HCT116 (cell line): ENCODE measurements at regions not wholly inside any gene's neighbourhood (a gene's known extent, or its start where the extent isn't known, plus 50 kb on each side); places are given as distances from the start of the nearest gene placed in this dataset.

ENCODE experiments used
- ATAC-seq: fragments of 200-7000 bp; cut with Tn5 transposase; 2 replicates; pipeline ENCODE4 v1.9.1; 2020; ENCODE audit warnings: mild to moderate bottlenecking, moderate library complexity
- BruUV-seq: library from RNA; stranded (reverse); fragments of 400-500 nt; replicated peaks from 2 replicates; lab custom pipeline; 2021; lab: Mats Ljungman, UMichigan
- CTCF ChIA-PET: fragments of 300-600 bp; sonication (Branson Sonifier 250); formaldehyde crosslinking; loops from one replicate; lab custom pipeline; 2021; ENCODE audit warnings: antibody characterized with exemption; lab: Charles Lee
- POLR2A ChIA-PET: fragments of 300-600, 350-600 bp; sonication (Branson Sonifier 250); formaldehyde crosslinking; loops from one replicate; lab custom pipeline; 2021; ENCODE audit warnings: antibody characterized with exemption; lab: Charles Lee
- RAD21 ChIA-PET, 2 experiments: fragments of 300-600 bp; sonication (Branson Sonifier 250); formaldehyde crosslinking; loops; one replicate each; lab custom pipeline; 2023; ENCODE audit warnings: low total read pairs in 2 of 2; ENCODE audit not compliant: uncharacterized antibody in 2 of 2, unreplicated experiment in 2 of 2, low non-redundant PET in 1 of 2; lab: Charles Lee
- DNase-seq: peaks from one replicate; pipeline ENCODE4 v3.0.0-alpha.2; 2010; ENCODE audit warnings: low read depth, low spot score
- H2AFZ ChIP-seq: fragments of 200-600 bp; shearing (Covaris generic), sonication (generic); 2 replicates; pipeline ENCODE4 v1.6.1; 2017; ENCODE audit warnings: low read depth, mixed run types, mixed read lengths, antibody characterized with exemption, low read length; ENCODE audit not compliant: poor library complexity, severe bottlenecking
- H3K27ac ChIP-seq: 2 replicates; pipeline ENCODE4 v1.5.1; 2012; ENCODE audit warnings: low read depth, low read length
- H3K27me3 ChIP-seq: fragments of 200-600 bp; sonication (generic); 2 replicates; pipeline ENCODE4 v1.6.1; 2016; ENCODE audit warnings: mixed run types, low read length, mixed read lengths; ENCODE audit not compliant: insufficient read depth
- H3K36me3 ChIP-seq, 2 experiments: fragments of 200-500 bp in 1 of 2; fragments of 200-600 bp in 1 of 2; sonication (Bioruptor generic) in 1 of 2; sonication (generic) in 1 of 2; 2 replicates each; pipeline versions ENCODE4 v1.5.1 to v1.6.1; 2014 to 2016; ENCODE audit warnings: low read length in 2 of 2, inconsistent platforms in 1 of 2, mixed read lengths in 1 of 2, mixed run types in 1 of 2; ENCODE audit not compliant: insufficient read depth in 2 of 2, control insufficient read depth in 1 of 2
- H3K4me1 ChIP-seq, 2 experiments: fragments of 200-600 bp in 1 of 2; sonication (generic) in 1 of 2; 2 replicates each; pipeline versions ENCODE4 v1.5.1 to v1.6.1; 2012 to 2017; ENCODE audit warnings: low read length in 2 of 2, inconsistent platforms in 1 of 2, mild to moderate bottlenecking in 1 of 2, mixed read lengths in 1 of 2, mixed run types in 1 of 2, moderate library complexity in 1 of 2; ENCODE audit not compliant: insufficient read depth in 2 of 2, control insufficient read depth in 1 of 2
- H3K4me2 ChIP-seq: fragments of 200-600 bp; sonication (generic); 2 replicates; pipeline ENCODE4 v1.6.1; 2017; ENCODE audit warnings: mixed run types, low read length, mixed read lengths
- H3K4me3 ChIP-seq, 2 experiments: fragments of 200-600 bp in 1 of 2; sonication (generic) in 1 of 2; replicated peaks in 1 of 2; 2 replicates each; pipeline ENCODE4 v1.5.1; 2011 to 2016; ENCODE audit warnings: low read length in 2 of 2, control low read depth in 1 of 2, low read depth in 1 of 2, mild to moderate bottlenecking in 1 of 2, mixed read lengths in 1 of 2, mixed run types in 1 of 2
- H3K79me2 ChIP-seq: fragments of 200-600 bp; sonication (generic); 2 replicates; pipeline ENCODE4 v1.6.1; 2017; ENCODE audit warnings: mild to moderate bottlenecking, mixed run types, low read length, moderate library complexity, mixed read lengths; ENCODE audit not compliant: insufficient read depth
- H3K9ac ChIP-seq: fragments of 200-600 bp; sonication (generic); 2 replicates; pipeline ENCODE4 v1.6.1; 2016; ENCODE audit warnings: low read length, mixed read lengths
- H3K9me2 ChIP-seq: fragments of 200-600 bp; sonication (generic), shearing (Covaris generic); 2 replicates; pipeline ENCODE4 v1.6.1; 2017; ENCODE audit warnings: mixed run types, mild to moderate bottlenecking, moderate library complexity; ENCODE audit not compliant: insufficient read depth
- H3K9me3 ChIP-seq, 2 experiments: fragments of 200-500 bp in 1 of 2; fragments of 200-600 bp in 1 of 2; sonication (Bioruptor generic) in 1 of 2; sonication (generic) in 1 of 2; 2 replicates each; pipeline ENCODE4 v1.6.1; 2014 to 2017; ENCODE audit warnings: low read length in 2 of 2, mixed read lengths in 2 of 2, inconsistent platforms in 1 of 2, low read depth in 1 of 2, mild to moderate bottlenecking in 1 of 2, mixed run types in 1 of 2, moderate library complexity in 1 of 2; ENCODE audit not compliant: control insufficient read depth in 1 of 2, insufficient read depth in 1 of 2
- H4K20me1 ChIP-seq: fragments of 200-600 bp; sonication (generic), shearing (Covaris generic); 2 replicates; pipeline ENCODE4 v1.6.1; 2017; ENCODE audit warnings: mixed run types, mild to moderate bottlenecking, moderate library complexity; ENCODE audit not compliant: insufficient read depth
- CBX3 ChIP-seq: IDR thresholded peaks from 2 replicates; pipeline ENCODE4 v1.6.1; 2012; ENCODE audit warnings: low read depth
- EZH2 ChIP-seq: fragments of 200-600 bp; sonication (generic); IDR thresholded peaks from 2 replicates; pipeline ENCODE4 v1.6.1; 2017; ENCODE audit warnings: antibody characterized with exemption, mixed run types
- EZH2phosphoT487 ChIP-seq: fragments of 200-600 bp; IDR thresholded peaks from 2 replicates; pipeline ENCODE4 v1.6.1; 2018; ENCODE audit warnings: antibody characterized with exemption, borderline replicate concordance
- FOSL1 ChIP-seq: IDR thresholded peaks from 2 replicates; pipeline ENCODE4 v1.6.1; 2012; ENCODE audit warnings: low read depth
- POLR2A ChIP-seq: IDR thresholded peaks from 2 replicates; pipeline ENCODE4 v1.7.0; 2011; ENCODE audit warnings: borderline replicate concordance; ENCODE audit not compliant: insufficient read depth, insufficient read length; ENCODE audit errors: extremely low read depth
- POLR2AphosphoS5 ChIP-seq: IDR thresholded peaks from 2 replicates; pipeline ENCODE4 v1.6.1; 2011; ENCODE audit warnings: mild to moderate bottlenecking, low read depth, low read length, moderate library complexity
- SIN3A ChIP-seq: IDR thresholded peaks from 2 replicates; pipeline ENCODE4 v1.6.1; 2012; ENCODE audit warnings: low read depth
- SP1 ChIP-seq: IDR thresholded peaks from 2 replicates; pipeline ENCODE4 v1.6.1; 2012; ENCODE audit warnings: low read depth
- TCF7L2 ChIP-seq: IDR thresholded peaks from 2 replicates; pipeline ENCODE4 v1.7.0; 2011; ENCODE audit warnings: borderline replicate concordance, inconsistent platforms; ENCODE audit not compliant: insufficient read depth, insufficient read length; ENCODE audit errors: extremely low read depth
- YY1 ChIP-seq: IDR thresholded peaks from 2 replicates; pipeline ENCODE4 v1.6.1; 2011; ENCODE audit warnings: low read length, low read depth, moderate library complexity, mild to moderate bottlenecking; ENCODE audit not compliant: insufficient replicate concordance; ENCODE audit errors: extremely low read depth
- ZFX ChIP-seq: fragments of 450-650 bp; IDR thresholded peaks from 2 replicates; pipeline ENCODE4 v1.6.1; 2017
- ZNF274 ChIP-seq: fragments of 200-500 bp; sonication (Bioruptor generic); IDR thresholded peaks from 2 replicates; pipeline ENCODE4 v1.6.1; 2014; ENCODE audit warnings: mild to moderate bottlenecking, low read depth, low read length, inconsistent platforms
- intact Hi-C: fragments of 100-400 bp; cut with micrococcal nuclease; formaldehyde crosslinking; loops from 2 replicates; pipeline ENCODE4 v1.10.0; 2022
- TF ChIP-seq, protein P1 (sequence below): IDR thresholded peaks from 2 replicates; pipeline ENCODE4 v1.6.1; 2012
- TF ChIP-seq, protein P2 (sequence below): IDR thresholded peaks from 2 replicates; pipeline ENCODE4 v1.6.1; 2012; ENCODE audit warnings: low read depth
- TF ChIP-seq, protein P3 (sequence below): IDR thresholded peaks from 2 replicates; pipeline ENCODE4 v1.6.1; 2011; ENCODE audit warnings: mild to moderate bottlenecking, low read length, moderate library complexity; ENCODE audit not compliant: insufficient replicate concordance; ENCODE audit errors: extremely low read depth

DNA sequence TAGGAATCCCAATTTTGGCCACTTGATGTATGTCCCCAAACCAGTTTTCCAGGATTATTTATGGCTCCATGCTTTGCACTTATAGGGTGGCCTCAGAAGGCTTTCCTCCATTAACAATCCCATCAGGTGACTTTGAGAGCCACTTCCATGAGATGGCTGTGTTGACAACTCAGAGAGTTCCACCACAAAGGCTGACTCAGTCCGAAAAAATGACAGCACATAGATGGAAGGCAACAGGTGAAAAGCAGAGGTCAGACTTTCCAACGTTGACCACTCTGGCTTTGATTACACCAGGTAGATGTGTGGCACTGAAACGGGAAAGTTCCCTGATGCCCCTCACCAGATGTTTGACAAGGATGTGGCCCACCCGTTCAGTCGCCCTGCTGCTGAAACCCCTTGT, 431.4 kb upstream of the TNP1 start:
- ATAC-seq = no peak
- ChIA-PET RAD21 (no interaction called here), POLR2A (no interaction called here), CTCF (no interaction called here)
- intact Hi-C loops = no loop called here
- BruUV-seq = no TSS peak
- Histone ChIP-seq H3K36me3 (no peaks in the 10 kb centered on the region), H3K9me2 (no peaks in the 10 kb centered on the region), H4K20me1 (no peaks in the 10 kb centered on the region), H3K9me3 (no peaks in the 10 kb centered on the region), H3K27me3 (peaks cover 17% of the 10 kb centered on the region), H3K9ac (no peak overlapping the region), H3K4me1 (no peaks in the 10 kb centered on the region), H3K27ac (no peak overlapping the region), H3K4me3 (no peak overlapping the region), H3K79me2 (no peaks in the 10 kb centered on the region), H3K4me2 (no peak overlapping the region), H2AFZ (no peak overlapping the region)
- TF ChIP-seq ZNF274 (no peak), SIN3A (no peak), YY1 (no peak), TCF7L2 (no peak)
- no peak for DNase-seq

DNA sequence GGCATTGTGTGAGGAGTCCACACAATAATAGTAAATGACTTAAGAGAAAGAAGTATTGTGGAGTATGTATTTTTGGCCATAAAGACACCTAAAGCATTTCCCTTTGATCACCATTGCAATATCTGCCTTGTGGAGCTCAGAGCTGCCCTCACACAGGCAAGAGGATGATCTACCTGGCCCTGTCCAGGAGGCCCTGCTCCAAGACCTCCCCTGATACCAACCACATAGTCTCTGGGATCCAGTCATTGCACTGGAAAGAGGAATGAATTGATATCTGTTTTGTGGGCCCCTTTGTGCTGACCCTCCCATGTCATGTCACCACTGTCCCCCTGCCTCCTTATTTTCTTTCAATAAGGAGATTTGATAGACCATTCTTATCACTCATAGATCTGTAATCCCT, 430.6 kb upstream of the TNP1 start:
- Histone ChIP-seq H3K79me2 (no peaks in the 10 kb centered on the region), H2AFZ (no peak overlapping the region), H3K36me3 (no peaks in the 10 kb centered on the region), H3K9ac (no peak overlapping the region), H3K9me3 (no peaks in the 10 kb centered on the region), H4K20me1 (no peaks in the 10 kb centered on the region), H3K4me2 (no peak overlapping the region), H3K27ac (no peak overlapping the region), H3K4me3 (no peak overlapping the region), H3K4me1 (no peaks in the 10 kb centered on the region), H3K9me2 (no peaks in the 10 kb centered on the region), H3K27me3 (peaks cover 15% of the 10 kb centered on the region)
- POLR2A ChIA-PET = no interaction called here
- BruUV-seq = no TSS peak
- CTCF ChIA-PET = no interaction called here
- ATAC-seq (no peak), DNase-seq (no peak)
- RAD21 ChIA-PET = no interaction called here
- TF ChIP-seq YY1 (no peak), SP1 (no peak), POLR2A (no peak), FOSL1 (no peak), ZFX (no peak), ZNF274 (no peak), POLR2AphosphoS5 (no peak), CBX3 (no peak), EZH2phosphoT487 (no peak), EZH2 (no peak)
- TF ChIP-seq, protein P1, sequence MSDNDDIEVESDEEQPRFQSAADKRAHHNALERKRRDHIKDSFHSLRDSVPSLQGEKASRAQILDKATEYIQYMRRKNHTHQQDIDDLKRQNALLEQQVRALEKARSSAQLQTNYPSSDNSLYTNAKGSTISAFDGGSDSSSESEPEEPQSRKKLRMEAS = no peak
- TF ChIP-seq, protein P2, sequence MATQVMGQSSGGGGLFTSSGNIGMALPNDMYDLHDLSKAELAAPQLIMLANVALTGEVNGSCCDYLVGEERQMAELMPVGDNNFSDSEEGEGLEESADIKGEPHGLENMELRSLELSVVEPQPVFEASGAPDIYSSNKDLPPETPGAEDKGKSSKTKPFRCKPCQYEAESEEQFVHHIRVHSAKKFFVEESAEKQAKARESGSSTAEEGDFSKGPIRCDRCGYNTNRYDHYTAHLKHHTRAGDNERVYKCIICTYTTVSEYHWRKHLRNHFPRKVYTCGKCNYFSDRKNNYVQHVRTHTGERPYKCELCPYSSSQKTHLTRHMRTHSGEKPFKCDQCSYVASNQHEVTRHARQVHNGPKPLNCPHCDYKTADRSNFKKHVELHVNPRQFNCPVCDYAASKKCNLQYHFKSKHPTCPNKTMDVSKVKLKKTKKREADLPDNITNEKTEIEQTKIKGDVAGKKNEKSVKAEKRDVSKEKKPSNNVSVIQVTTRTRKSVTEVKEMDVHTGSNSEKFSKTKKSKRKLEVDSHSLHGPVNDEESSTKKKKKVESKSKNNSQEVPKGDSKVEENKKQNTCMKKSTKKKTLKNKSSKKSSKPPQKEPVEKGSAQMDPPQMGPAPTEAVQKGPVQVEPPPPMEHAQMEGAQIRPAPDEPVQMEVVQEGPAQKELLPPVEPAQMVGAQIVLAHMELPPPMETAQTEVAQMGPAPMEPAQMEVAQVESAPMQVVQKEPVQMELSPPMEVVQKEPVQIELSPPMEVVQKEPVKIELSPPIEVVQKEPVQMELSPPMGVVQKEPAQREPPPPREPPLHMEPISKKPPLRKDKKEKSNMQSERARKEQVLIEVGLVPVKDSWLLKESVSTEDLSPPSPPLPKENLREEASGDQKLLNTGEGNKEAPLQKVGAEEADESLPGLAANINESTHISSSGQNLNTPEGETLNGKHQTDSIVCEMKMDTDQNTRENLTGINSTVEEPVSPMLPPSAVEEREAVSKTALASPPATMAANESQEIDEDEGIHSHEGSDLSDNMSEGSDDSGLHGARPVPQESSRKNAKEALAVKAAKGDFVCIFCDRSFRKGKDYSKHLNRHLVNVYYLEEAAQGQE = no peak
- TF ChIP-seq, protein P3, sequence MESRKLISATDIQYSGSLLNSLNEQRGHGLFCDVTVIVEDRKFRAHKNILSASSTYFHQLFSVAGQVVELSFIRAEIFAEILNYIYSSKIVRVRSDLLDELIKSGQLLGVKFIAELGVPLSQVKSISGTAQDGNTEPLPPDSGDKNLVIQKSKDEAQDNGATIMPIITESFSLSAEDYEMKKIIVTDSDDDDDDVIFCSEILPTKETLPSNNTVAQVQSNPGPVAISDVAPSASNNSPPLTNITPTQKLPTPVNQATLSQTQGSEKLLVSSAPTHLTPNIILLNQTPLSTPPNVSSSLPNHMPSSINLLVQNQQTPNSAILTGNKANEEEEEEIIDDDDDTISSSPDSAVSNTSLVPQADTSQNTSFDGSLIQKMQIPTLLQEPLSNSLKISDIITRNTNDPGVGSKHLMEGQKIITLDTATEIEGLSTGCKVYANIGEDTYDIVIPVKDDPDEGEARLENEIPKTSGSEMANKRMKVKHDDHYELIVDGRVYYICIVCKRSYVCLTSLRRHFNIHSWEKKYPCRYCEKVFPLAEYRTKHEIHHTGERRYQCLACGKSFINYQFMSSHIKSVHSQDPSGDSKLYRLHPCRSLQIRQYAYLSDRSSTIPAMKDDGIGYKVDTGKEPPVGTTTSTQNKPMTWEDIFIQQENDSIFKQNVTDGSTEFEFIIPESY = no peak
- intact Hi-C loops = no loop called here
